CD14-positive monocyte (primary cell): ENCODE measurements at regions not wholly inside any gene's neighbourhood (a gene's known extent, or its start where the extent isn't known, plus 50 kb on each side); places are given as distances from the start of the nearest gene placed in this dataset.

Experiments
- DNase-seq, 3 donors: peaks; one replicate each; pipeline ENCODE4 v3.0.0-alpha.2; 2011 to 2022
- H2AFZ ChIP-seq: 2 replicates; pipeline ENCODE4 v1.6.0; 2012; ENCODE audit warnings: mild to moderate bottlenecking, low read depth, low read length, inconsistent platforms; ENCODE audit not compliant: insufficient read depth, poor library complexity, severe bottlenecking
- H3K27ac ChIP-seq, 2 donors: 1 replicate in 1 of 2; 2 replicates in 1 of 2; pipeline ENCODE4 v1.5.1; 2012 to 2013; ENCODE audit warnings: low read length in 2 of 2, control low read depth in 1 of 2, inconsistent platforms in 1 of 2, low read depth in 1 of 2, mild to moderate bottlenecking in 1 of 2
- H3K27me3 ChIP-seq, 2 donors: one replicate each; pipeline versions ENCODE4 v1.6.0 to v1.6.1; 2011 to 2013; ENCODE audit warnings: low read length in 2 of 2; ENCODE audit not compliant: control insufficient read depth in 2 of 2, insufficient read depth in 2 of 2
- H3K36me3 ChIP-seq, 2 donors: replicated peaks in 1 of 2; 1 replicate in 1 of 2; 2 replicates in 1 of 2; pipeline versions ENCODE4 v1.5.1 to v1.6.1; 2012 to 2013; ENCODE audit warnings: low read length in 2 of 2, control low read depth in 1 of 2, inconsistent platforms in 1 of 2, mild to moderate bottlenecking in 1 of 2; ENCODE audit not compliant: insufficient read depth in 2 of 2, control insufficient read depth in 1 of 2
- H3K4me1 ChIP-seq, 2 donors: 1 replicate in 1 of 2; 2 replicates in 1 of 2; pipeline versions ENCODE4 v1.5.1 to v1.6.1; 2012 to 2013; ENCODE audit warnings: low read length in 2 of 2, control low read depth in 1 of 2, inconsistent platforms in 1 of 2, mild to moderate bottlenecking in 1 of 2, moderate library complexity in 1 of 2; ENCODE audit not compliant: insufficient read depth in 2 of 2, control insufficient read depth in 1 of 2
- H3K4me2 ChIP-seq: replicated peaks from 2 replicates; pipeline ENCODE3; 2012; ENCODE audit warnings: low read length, moderate library complexity, mild to moderate bottlenecking; ENCODE audit not compliant: poor library complexity, severe bottlenecking; ENCODE audit errors: extremely low read depth
- H3K4me3 ChIP-seq, 3 experiments: fragments of 200-600 bp in 1 of 3; sonication (generic) in 1 of 3; replicated peaks in 1 of 3; 1 replicate in 2 of 3; 2 replicates in 1 of 3; pipeline ENCODE4 v1.5.1; 2011 to 2013; ENCODE audit warnings: low read length in 3 of 3, mild to moderate bottlenecking in 3 of 3, control low read depth in 2 of 3, low read depth in 2 of 3, inconsistent platforms in 1 of 3, moderate library complexity in 1 of 3
- H3K79me2 ChIP-seq: 2 replicates; pipeline ENCODE4 v1.6.0; 2012; ENCODE audit warnings: mild to moderate bottlenecking, control low read depth, inconsistent platforms, low read length, moderate library complexity; ENCODE audit not compliant: insufficient read depth
- H3K9ac ChIP-seq: 2 replicates; pipeline ENCODE4 v1.6.0; 2017; ENCODE audit warnings: low read length, mild to moderate bottlenecking; ENCODE audit not compliant: insufficient read depth, poor library complexity, severe bottlenecking
- H3K9me3 ChIP-seq, 2 donors: replicated peaks in 1 of 2; 1 replicate in 1 of 2; 2 replicates in 1 of 2; pipeline versions ENCODE4 v1.5.1 to v1.6.1; 2012 to 2013; ENCODE audit warnings: low read length in 2 of 2, control low read depth in 1 of 2; ENCODE audit not compliant: control insufficient read depth in 1 of 2, insufficient read depth in 1 of 2
- H4K20me1 ChIP-seq: 2 replicates; pipeline ENCODE4 v1.6.0; 2012; ENCODE audit warnings: mild to moderate bottlenecking, low read length, control low read depth, moderate library complexity; ENCODE audit not compliant: insufficient read depth
- H3K27ac Mint-ChIP-seq, 7 donors: one replicate each; pipeline ENCODE4 v1.8.0; 2020; ENCODE audit warnings: mild to moderate bottlenecking in 7 of 7, mixed read lengths in 7 of 7, moderate library complexity in 6 of 7, inconsistent platforms in 2 of 7
- H3K27me3 Mint-ChIP-seq, 3 donors: one replicate each; pipeline ENCODE4 v1.8.0; 2021 to 2022; ENCODE audit warnings: low read depth in 3 of 3, mild to moderate bottlenecking in 3 of 3, mixed read lengths in 3 of 3, moderate library complexity in 3 of 3, inconsistent platforms in 1 of 3
- H3K36me3 Mint-ChIP-seq, 2 donors: one replicate each; pipeline ENCODE4 v1.8.0; 2020; ENCODE audit warnings: mixed read lengths in 2 of 2, inconsistent platforms in 1 of 2, mild to moderate bottlenecking in 1 of 2
- H3K4me1 Mint-ChIP-seq: one replicate; pipeline ENCODE4 v1.8.0; 2020; ENCODE audit warnings: mild to moderate bottlenecking, mixed read lengths
- H3K4me3 Mint-ChIP-seq, 2 donors: one replicate each; pipeline ENCODE4 v1.8.0; 2020; ENCODE audit warnings: mild to moderate bottlenecking in 2 of 2, mixed read lengths in 2 of 2, moderate library complexity in 1 of 2
- H3K9me3 Mint-ChIP-seq, 7 donors: one replicate each; pipeline ENCODE4 v1.8.0; 2020 to 2022; ENCODE audit warnings: mixed read lengths in 7 of 7, mild to moderate bottlenecking in 6 of 7, moderate library complexity in 6 of 7, inconsistent platforms in 2 of 7
- WGBS: methylation state at CpG from one replicate; pipeline ENCODE4 v1.1.5; 2013; ENCODE audit warnings: missing lambda C conversion rate; ENCODE audit not compliant: insufficient coverage; 5-methylcytosine and 5-hydroxymethylcytosine counted together
- intact Hi-C, 2 donors: fragments of 100-400 bp; cut with micrococcal nuclease; formaldehyde crosslinking; loops; one replicate each; pipeline versions ENCODE4 v1.15.0 to v1.15.1; 2023
- TF ChIP-seq, protein P1 (sequence below): fragments of 200-600 bp; IDR thresholded peaks from one replicate; pipeline ENCODE4 v1.8.0; 2022; ENCODE audit warnings: antibody characterized with exemption, mild to moderate bottlenecking

- Histone ChIP-seq H2AFZ (no peak overlapping the region), H3K27me3 (no peaks in the 10 kb centered on the region), H3K4me2 (no peak overlapping the region), H3K36me3 (no peaks in the 10 kb centered on the region), H3K4me3 (no peak overlapping the region), H4K20me1 (no peaks in the 10 kb centered on the region), H3K9ac (no peak overlapping the region), H3K9me3 (no peaks in the 10 kb centered on the region), H3K4me1 (no peaks in the 10 kb centered on the region), H3K27ac (no peak overlapping the region), H3K79me2 (no peaks in the 10 kb centered on the region)
- Mint-ChIP-seq H3K36me3 (no peaks in the 10 kb centered on the region), H3K4me1 (no peaks in the 10 kb centered on the region), H3K27me3 (no peaks in the 10 kb centered on the region), H3K4me3 (no peak overlapping the region), H3K27ac (no peak overlapping the region), H3K9me3 (peaks cover 0 to 8% (median 2%) of the 10 kb centered on the region in 7 donors)
- no CpG with 5 or more reads among the region's 6 CpGs for WGBS
- DNase-seq: no peak
- TF ChIP-seq, protein P1, sequence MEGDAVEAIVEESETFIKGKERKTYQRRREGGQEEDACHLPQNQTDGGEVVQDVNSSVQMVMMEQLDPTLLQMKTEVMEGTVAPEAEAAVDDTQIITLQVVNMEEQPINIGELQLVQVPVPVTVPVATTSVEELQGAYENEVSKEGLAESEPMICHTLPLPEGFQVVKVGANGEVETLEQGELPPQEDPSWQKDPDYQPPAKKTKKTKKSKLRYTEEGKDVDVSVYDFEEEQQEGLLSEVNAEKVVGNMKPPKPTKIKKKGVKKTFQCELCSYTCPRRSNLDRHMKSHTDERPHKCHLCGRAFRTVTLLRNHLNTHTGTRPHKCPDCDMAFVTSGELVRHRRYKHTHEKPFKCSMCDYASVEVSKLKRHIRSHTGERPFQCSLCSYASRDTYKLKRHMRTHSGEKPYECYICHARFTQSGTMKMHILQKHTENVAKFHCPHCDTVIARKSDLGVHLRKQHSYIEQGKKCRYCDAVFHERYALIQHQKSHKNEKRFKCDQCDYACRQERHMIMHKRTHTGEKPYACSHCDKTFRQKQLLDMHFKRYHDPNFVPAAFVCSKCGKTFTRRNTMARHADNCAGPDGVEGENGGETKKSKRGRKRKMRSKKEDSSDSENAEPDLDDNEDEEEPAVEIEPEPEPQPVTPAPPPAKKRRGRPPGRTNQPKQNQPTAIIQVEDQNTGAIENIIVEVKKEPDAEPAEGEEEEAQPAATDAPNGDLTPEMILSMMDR: no peak
- intact Hi-C loops: no loop called here
Measured at GRCh38 chrX:6849716-6850414, 297.6 kb upstream of the STS start.

DNA sequence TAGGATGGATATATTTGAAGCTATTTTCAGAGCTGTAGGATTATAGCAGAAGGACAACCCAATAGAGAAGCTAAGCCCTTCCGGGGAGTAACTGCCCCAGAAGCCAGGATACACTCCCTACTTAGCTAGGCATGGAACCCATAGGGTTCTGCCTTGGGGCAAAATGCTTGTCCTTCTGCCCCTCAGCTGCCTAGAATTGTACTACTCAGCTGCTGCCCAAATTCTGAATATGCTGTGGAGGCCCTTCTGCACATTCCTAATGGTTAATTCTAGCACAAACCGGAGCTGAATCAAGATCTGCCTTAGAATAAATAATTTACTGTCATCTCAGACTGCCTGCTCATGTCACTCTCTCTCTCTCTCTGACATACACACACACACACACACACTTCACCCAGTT is 297.7 kb upstream of the VCX3A start:
- Histone ChIP-seq H4K20me1 (no peaks in the 10 kb centered on the region), H3K4me2 (no peak overlapping the region), H3K4me3 (no peak overlapping the region), H3K36me3 (no peaks in the 10 kb centered on the region), H3K9me3 (no peaks in the 10 kb centered on the region), H3K9ac (no peak overlapping the region), H3K27ac (no peak overlapping the region), H3K79me2 (no peaks in the 10 kb centered on the region), H3K4me1 (no peaks in the 10 kb centered on the region), H3K27me3 (no peaks in the 10 kb centered on the region), H2AFZ (no peak overlapping the region)
- WGBS: no CpG with 5 or more reads among the region's 2 CpGs
- Mint-ChIP-seq H3K27ac (no peak overlapping the region), H3K4me3 (no peak overlapping the region), H3K27me3 (peaks cover 0 to 1% (median 0%) of the 10 kb centered on the region in 3 donors), H3K4me1 (no peaks in the 10 kb centered on the region), H3K9me3 (peaks cover 0 to 6% (median 3%) of the 10 kb centered on the region in 7 donors), H3K36me3 (no peaks in the 10 kb centered on the region)
- no peak for DNase-seq
- intact Hi-C loops: no loop called here
- TF ChIP-seq, protein P1: no peak
